HUDEP-2 (cell line): ENCODE measurements at regions not wholly inside any gene's neighbourhood (a gene's known extent, or its start where the extent isn't known, plus 50 kb on each side); places are given as distances from the start of the nearest gene placed in this dataset.

Experiments used
- DNase-seq, 76 experiments: peaks; one replicate each; lab custom pipeline; 2025; ENCODE audit not compliant: unreplicated experiment in 76 of 76; lab: John Stamatoyannopoulos, UW

- peak in 1 of 76 experiments; percentile 0 for DNase-seq
Measured at GRCh38 chr16:35252356-35252936, 1793.0 kb downstream of the TP53TG3F start.

GRCh38 chr16:35255186-35255803 is 1795.9 kb downstream of the TP53TG3F start:
- DNase-seq: no peak

GRCh38 chr16:35255816-35256215 is 1796.4 kb downstream of the TP53TG3F start:
- DNase-seq: no peak

- no peak for DNase-seq
Measured at GRCh38 chr16:35258381-35258780, 1799.0 kb downstream of the TP53TG3F start.

GRCh38 chr16:35295856-35296255 is 1836.4 kb downstream of the TP53TG3F start:
- no peak for DNase-seq

- DNase-seq: no peak
Measured at GRCh38 chr16:35296962-35297653, 1837.7 kb downstream of the TP53TG3F start.

GRCh38 chr16:35298460-35299243 is 1839.2 kb downstream of the TP53TG3F start:
- DNase-seq: no peak

- no peak for DNase-seq
Measured at GRCh38 chr16:35302859-35303258, 1843.4 kb downstream of the TP53TG3F start.

- DNase-seq: no peak
Measured at GRCh38 chr16:35305476-35305875, 1846.1 kb downstream of the TP53TG3F start.

GRCh38 chr16:35306915-35307314 is 1847.5 kb downstream of the TP53TG3F start:
- no peak for DNase-seq

- no peak for DNase-seq
Measured at GRCh38 chr16:35308674-35309073, 1849.3 kb downstream of the TP53TG3F start.

- no peak for DNase-seq
Measured at GRCh38 chr16:35310999-35311398, 1851.6 kb downstream of the TP53TG3F start.

GRCh38 chr16:35311475-35311874 is 1852.1 kb downstream of the TP53TG3F start:
- DNase-seq: no peak

- DNase-seq: no peak
Measured at GRCh38 chr16:35314298-35314697, 1854.9 kb downstream of the TP53TG3F start.

- no peak for DNase-seq
Measured at GRCh38 chr16:35319536-35320192, 1860.3 kb downstream of the TP53TG3F start.

GRCh38 chr16:35325936-35326335 is 1866.5 kb downstream of the TP53TG3F start:
- no peak for DNase-seq

GRCh38 chr16:35339337-35339736 is 1879.9 kb downstream of the TP53TG3F start:
- DNase-seq: no peak

GRCh38 chr16:35342012-35342411 is 1882.6 kb downstream of the TP53TG3F start:
- DNase-seq: no peak

GRCh38 chr16:35344012-35344762 is 1884.8 kb downstream of the TP53TG3F start:
- no peak for DNase-seq

GRCh38 chr16:35352431-35352830 is 1893.0 kb downstream of the TP53TG3F start:
- DNase-seq: no peak
